ENCODE measurements at regions not wholly inside any gene's neighbourhood (a gene's known extent, or its start where the extent isn't known, plus 50 kb on each side); places are given as distances from the start of the nearest gene placed in this dataset.

DNA sequence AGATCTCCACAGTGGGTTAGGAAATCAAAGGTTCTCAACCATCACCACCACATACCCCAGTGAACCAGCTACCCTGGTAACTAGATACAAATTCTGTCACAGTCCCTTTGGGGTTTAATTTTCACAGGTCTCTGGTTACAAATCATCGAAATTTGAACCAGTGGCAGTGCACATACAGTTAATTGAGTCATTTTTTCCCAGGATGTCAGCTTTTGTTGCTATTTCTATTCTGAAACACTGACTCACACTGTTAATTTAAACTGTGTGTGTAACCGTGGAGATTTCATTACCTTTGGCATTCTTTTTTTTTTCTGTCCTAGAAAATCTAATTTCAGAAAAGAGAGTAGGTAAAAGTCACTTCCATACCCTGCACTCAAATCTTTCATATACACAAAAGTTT lies 511.5 kb downstream of the TOX3 start:
- TF ChIP-seq CTCF (IDR thresholded peaks at IDR 0.05; ENCODE audit: borderline replicate concordance): no peak
- H3K4me3 ChIP-seq: no peak overlapping the region
- H3K27me3 ChIP-seq (ENCODE audit: low read depth): no peaks in the 10 kb centered on the region
- intact Hi-C loops (cut with micrococcal nuclease): no loop called here
- no peaks in the 10 kb centered on the region for H3K4me1 ChIP-seq
- no peak overlapping the region for H3K27ac ChIP-seq (replicated peaks)
- peaks cover 5% of the 10 kb centered on the region for H3K9me3 ChIP-seq (replicated peaks)
- no peaks in the 10 kb centered on the region for H3K36me3 ChIP-seq
- DNase-seq: no peak

DNA sequence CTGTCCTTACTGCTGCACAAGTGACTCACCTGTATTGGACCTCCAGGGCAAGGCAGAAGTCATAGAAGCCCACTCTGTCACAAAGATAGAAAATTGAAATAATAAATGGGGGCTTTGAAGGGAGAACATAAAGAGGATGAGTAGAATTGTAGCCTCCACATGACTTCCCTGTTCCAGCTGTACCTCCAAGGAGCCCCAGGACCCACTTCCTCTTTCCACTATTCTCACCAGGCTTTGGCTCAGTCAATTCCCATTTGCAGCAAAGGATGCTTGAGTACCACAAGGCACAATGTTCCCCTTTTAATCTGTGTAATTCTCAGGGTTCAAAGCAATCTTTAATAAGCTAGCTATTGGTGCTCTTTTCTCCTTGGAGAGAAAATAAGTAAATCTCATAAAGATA lies 512.1 kb downstream of the TOX3 start:
- Histone ChIP-seq H3K27me3 (ENCODE audit: low read depth) (no peaks in the 10 kb centered on the region), H3K9me3 (replicated peaks) (no peaks in the 10 kb centered on the region), H3K4me3 (no peak overlapping the region), H3K36me3 (no peaks in the 10 kb centered on the region), H3K27ac (replicated peaks) (no peak overlapping the region), H3K4me1 (no peaks in the 10 kb centered on the region)
- intact Hi-C loops (cut with micrococcal nuclease): no loop called here
- no peak for TF ChIP-seq CTCF (IDR thresholded peaks at IDR 0.05; ENCODE audit: borderline replicate concordance)
- DNase-seq: no peak

DNA sequence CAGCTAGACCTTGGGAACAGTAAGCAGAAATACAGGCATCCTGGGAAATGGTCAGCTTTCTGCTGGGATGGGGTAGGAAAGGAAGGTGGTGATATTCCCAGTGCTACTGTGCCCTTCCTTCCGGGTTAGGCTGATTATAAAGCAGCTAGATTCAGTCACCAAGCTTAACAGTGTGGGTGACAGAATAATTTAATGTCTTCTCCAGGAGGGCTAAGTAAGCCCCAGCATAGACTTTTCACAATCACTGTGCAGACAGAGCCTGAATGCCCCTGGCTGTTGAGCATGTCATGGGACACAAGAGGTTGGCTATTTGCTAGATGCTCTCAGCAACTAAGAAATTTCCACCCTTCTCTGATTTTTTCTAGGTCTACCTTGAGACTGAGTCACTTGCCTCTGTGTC lies 513.0 kb downstream of the TOX3 start:
- Histone ChIP-seq H3K9me3 (replicated peaks) (no peaks in the 10 kb centered on the region), H3K4me1 (no peaks in the 10 kb centered on the region), H3K36me3 (no peaks in the 10 kb centered on the region), H3K27me3 (ENCODE audit: low read depth) (no peaks in the 10 kb centered on the region), H3K27ac (replicated peaks) (no peak overlapping the region), H3K4me3 (no peak overlapping the region)
- TF ChIP-seq CTCF (IDR thresholded peaks at IDR 0.05; ENCODE audit: borderline replicate concordance): no peak
- no peak for DNase-seq
- intact Hi-C loops (cut with micrococcal nuclease): no loop called here

DNA sequence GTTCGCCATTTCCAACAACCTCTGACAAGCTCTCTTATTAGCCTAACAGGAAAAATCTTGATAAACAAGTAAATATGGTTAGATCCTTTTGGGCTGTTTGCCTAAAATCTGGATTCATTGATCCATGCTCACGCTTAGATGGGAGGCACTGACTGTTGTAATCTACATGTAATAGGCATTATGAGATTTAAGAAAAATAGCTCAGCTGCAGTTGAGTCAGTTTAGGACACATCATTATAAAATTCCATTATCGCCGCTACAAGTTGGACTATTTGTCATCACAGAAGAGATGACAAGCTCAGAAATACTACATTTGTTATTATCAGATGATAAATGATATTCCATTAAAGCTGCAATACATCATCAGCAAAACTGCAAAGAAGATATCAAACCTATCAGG lies 524.0 kb downstream of the TOX3 start:
- no peak for TF ChIP-seq CTCF (IDR thresholded peaks at IDR 0.05; ENCODE audit: borderline replicate concordance)
- no peaks in the 10 kb centered on the region for H3K36me3 ChIP-seq
- no peaks in the 10 kb centered on the region for H3K4me1 ChIP-seq
- DNase-seq: no peak
- intact Hi-C loops (cut with micrococcal nuclease): no loop called here
- no peak overlapping the region for H3K4me3 ChIP-seq
- no peaks in the 10 kb centered on the region for H3K9me3 ChIP-seq (replicated peaks)
- H3K27me3 ChIP-seq (ENCODE audit: low read depth): no peaks in the 10 kb centered on the region
- H3K27ac ChIP-seq (replicated peaks): no peak overlapping the region

GRCh38 chr16:52022177-52022576 lies 524.8 kb downstream of the TOX3 start:
- no peak for DNase-seq
- H3K9me3 ChIP-seq (replicated peaks): peaks cover 4% of the 10 kb centered on the region
- no peak overlapping the region for H3K27ac ChIP-seq (replicated peaks)
- no peaks in the 10 kb centered on the region for H3K36me3 ChIP-seq
- no peaks in the 10 kb centered on the region for H3K4me1 ChIP-seq
- no peaks in the 10 kb centered on the region for H3K27me3 ChIP-seq (ENCODE audit: low read depth)
- intact Hi-C loops (cut with micrococcal nuclease): no loop called here
- TF ChIP-seq CTCF (IDR thresholded peaks at IDR 0.05; ENCODE audit: borderline replicate concordance): no peak
- no peak overlapping the region for H3K4me3 ChIP-seq

GRCh38 chr16:52016387-52016786 lies 530.6 kb downstream of the TOX3 start:
- no peak overlapping the region for H3K4me3 ChIP-seq
- no peaks in the 10 kb centered on the region for H3K4me1 ChIP-seq
- no peak overlapping the region for H3K27ac ChIP-seq (replicated peaks)
- no peaks in the 10 kb centered on the region for H3K36me3 ChIP-seq
- H3K27me3 ChIP-seq (ENCODE audit: low read depth): no peaks in the 10 kb centered on the region
- TF ChIP-seq CTCF (IDR thresholded peaks at IDR 0.05; ENCODE audit: borderline replicate concordance): no peak
- H3K9me3 ChIP-seq (replicated peaks): peaks cover 40% of the 10 kb centered on the region
- no peak for DNase-seq
- intact Hi-C loops (cut with micrococcal nuclease): no loop called here

Measured in left ventricle myocardium inferior (tissue), 1 donor.